Erythroblast (primary cell): ENCODE measurements at regions not wholly inside any gene's neighbourhood (a gene's known extent, or its start where the extent isn't known, plus 50 kb on each side); places are given as distances from the start of the nearest gene placed in this dataset.

ENCODE experiments used
- GATA1 ChIP-seq: IDR thresholded peaks from 2 replicates; pipeline ENCODE4 v1.6.1; 2011; ENCODE audit warnings: low read depth, mild to moderate bottlenecking, control low read depth, low read length, moderate library complexity
- POLR2A ChIP-seq: IDR thresholded peaks from 2 replicates; pipeline ENCODE4 v1.6.1; 2011; ENCODE audit warnings: mild to moderate bottlenecking, low read length

- TF ChIP-seq POLR2A: no peak
- no peak for TF ChIP-seq GATA1
Measured at GRCh38 chr17:45733781-45734180, 50.3 kb upstream of the CRHR1 start.
